GM12892 (cell line): ENCODE measurements at regions not wholly inside any gene's neighbourhood (a gene's known extent, or its start where the extent isn't known, plus 50 kb on each side); places are given as distances from the start of the nearest gene placed in this dataset.

Source experiments
- POLR2A ChIP-seq: IDR thresholded peaks from 2 replicates; pipeline ENCODE4 v1.6.1; 2011; ENCODE audit warnings: low read depth, low read length, control low read depth
- POLR2AphosphoS5 ChIP-seq: IDR thresholded peaks from 2 replicates; pipeline ENCODE4 v1.6.1; 2011; ENCODE audit warnings: low read depth, low read length, control low read depth
- TAF1 ChIP-seq: IDR thresholded peaks from 2 replicates; pipeline ENCODE4 v1.6.1; 2011; ENCODE audit warnings: low read depth, mild to moderate bottlenecking, control low read depth, low read length, borderline replicate concordance

- TF ChIP-seq POLR2AphosphoS5, result no peak
- no peak for TF ChIP-seq POLR2A
- no peak for TF ChIP-seq TAF1
These were observed 359.0 kb downstream of the BTG1 start for GRCh38 chr12:91786499-91787272.
